ENCODE measurements at regions not wholly inside any gene's neighbourhood (a gene's known extent, or its start where the extent isn't known, plus 50 kb on each side); places are given as distances from the start of the nearest gene placed in this dataset.

GRCh38 chr21:15487196-15487550, 242.6 kb upstream of the USP25 start:
- Histone ChIP-seq H3K36me3 (ENCODE audit: insufficient read depth) (no peaks in the 10 kb centered on the region), H3K27ac (ENCODE audit: low read depth) (no peak overlapping the region), H3K4me2 (no peak overlapping the region), H3K27me3 (ENCODE audit: insufficient read depth) (no peaks in the 10 kb centered on the region), H3K4me3 (no peak overlapping the region), H3K79me2 (replicated peaks; ENCODE audit: insufficient read depth) (no peaks in the 10 kb centered on the region), H2AFZ (no peak overlapping the region), H3F3A (replicated peaks; ENCODE audit: low read depth) (no peaks in the 10 kb centered on the region), H3K9me2 (ENCODE audit: insufficient read depth) (peaks cover 7% of the 10 kb centered on the region; the same call in 1 of the 2 replicates), H3K4me1 (ENCODE audit: insufficient read depth) (no peaks in the 10 kb centered on the region), H4K20me1 (replicated peaks; ENCODE audit: insufficient read depth) (no peaks in the 10 kb centered on the region)
- Mint-ChIP-seq H3K36me3 (ENCODE audit: low read depth) (no peaks in the 10 kb centered on the region), H3K4me3 (no peak overlapping the region), H3K27ac (no peak overlapping the region), H3K4me1 (no peaks in the 10 kb centered on the region; the same call in 2 of the 3 replicates), H3K9me3 (no peaks in the 10 kb centered on the region), H3K27me3 (ENCODE audit: insufficient read depth, low read depth, poor library complexity) (no peaks in the 10 kb centered on the region)
- ATAC-seq = no peak
- TF ChIP-seq, protein P1, sequence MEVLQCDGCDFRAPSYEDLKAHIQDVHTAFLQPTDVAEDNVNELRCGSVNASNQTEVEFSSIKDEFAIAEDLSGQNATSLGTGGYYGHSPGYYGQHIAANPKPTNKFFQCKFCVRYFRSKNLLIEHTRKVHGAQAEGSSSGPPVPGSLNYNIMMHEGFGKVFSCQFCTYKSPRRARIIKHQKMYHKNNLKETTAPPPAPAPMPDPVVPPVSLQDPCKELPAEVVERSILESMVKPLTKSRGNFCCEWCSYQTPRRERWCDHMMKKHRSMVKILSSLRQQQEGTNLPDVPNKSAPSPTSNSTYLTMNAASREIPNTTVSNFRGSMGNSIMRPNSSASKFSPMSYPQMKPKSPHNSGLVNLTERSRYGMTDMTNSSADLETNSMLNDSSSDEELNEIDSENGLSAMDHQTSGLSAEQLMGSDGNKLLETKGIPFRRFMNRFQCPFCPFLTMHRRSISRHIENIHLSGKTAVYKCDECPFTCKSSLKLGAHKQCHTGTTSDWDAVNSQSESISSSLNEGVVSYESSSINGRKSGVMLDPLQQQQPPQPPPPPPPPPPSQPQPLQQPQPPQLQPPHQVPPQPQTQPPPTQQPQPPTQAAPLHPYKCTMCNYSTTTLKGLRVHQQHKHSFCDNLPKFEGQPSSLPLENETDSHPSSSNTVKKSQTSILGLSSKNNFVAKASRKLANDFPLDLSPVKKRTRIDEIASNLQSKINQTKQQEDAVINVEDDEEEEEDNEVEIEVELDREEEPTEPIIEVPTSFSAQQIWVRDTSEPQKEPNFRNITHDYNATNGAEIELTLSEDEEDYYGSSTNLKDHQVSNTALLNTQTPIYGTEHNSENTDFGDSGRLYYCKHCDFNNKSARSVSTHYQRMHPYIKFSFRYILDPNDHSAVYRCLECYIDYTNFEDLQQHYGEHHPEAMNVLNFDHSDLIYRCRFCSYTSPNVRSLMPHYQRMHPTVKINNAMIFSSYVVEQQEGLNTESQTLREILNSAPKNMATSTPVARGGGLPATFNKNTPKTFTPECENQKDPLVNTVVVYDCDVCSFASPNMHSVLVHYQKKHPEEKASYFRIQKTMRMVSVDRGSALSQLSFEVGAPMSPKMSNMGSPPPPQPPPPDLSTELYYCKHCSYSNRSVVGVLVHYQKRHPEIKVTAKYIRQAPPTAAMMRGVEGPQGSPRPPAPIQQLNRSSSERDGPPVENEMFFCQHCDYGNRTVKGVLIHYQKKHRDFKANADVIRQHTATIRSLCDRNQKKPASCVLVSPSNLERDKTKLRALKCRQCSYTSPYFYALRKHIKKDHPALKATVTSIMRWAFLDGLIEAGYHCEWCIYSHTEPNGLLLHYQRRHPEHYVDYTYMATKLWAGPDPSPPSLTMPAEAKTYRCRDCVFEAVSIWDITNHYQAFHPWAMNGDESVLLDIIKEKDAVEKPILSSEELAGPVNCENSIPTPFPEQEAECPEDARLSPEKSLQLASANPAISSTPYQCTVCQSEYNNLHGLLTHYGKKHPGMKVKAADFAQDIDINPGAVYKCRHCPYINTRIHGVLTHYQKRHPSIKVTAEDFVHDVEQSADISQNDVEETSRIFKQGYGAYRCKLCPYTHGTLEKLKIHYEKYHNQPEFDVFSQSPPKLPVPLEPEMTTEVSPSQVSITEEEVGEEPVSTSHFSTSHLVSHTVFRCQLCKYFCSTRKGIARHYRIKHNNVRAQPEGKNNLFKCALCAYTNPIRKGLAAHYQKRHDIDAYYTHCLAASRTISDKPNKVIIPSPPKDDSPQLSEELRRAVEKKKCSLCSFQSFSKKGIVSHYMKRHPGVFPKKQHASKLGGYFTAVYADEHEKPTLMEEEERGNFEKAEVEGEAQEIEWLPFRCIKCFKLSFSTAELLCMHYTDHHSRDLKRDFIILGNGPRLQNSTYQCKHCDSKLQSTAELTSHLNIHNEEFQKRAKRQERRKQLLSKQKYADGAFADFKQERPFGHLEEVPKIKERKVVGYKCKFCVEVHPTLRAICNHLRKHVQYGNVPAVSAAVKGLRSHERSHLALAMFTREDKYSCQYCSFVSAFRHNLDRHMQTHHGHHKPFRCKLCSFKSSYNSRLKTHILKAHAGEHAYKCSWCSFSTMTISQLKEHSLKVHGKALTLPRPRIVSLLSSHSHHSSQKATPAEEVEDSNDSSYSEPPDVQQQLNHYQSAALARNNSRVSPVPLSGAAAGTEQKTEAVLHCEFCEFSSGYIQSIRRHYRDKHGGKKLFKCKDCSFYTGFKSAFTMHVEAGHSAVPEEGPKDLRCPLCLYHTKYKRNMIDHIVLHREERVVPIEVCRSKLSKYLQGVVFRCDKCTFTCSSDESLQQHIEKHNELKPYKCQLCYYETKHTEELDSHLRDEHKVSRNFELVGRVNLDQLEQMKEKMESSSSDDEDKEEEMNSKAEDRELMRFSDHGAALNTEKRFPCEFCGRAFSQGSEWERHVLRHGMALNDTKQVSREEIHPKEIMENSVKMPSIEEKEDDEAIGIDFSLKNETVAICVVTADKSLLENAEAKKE (CRISPR knock-in tag; IDR thresholded peaks at IDR 0.05) = no peak
- TF ChIP-seq EZH2phosphoT487 (IDR thresholded peaks at IDR 0.05; ENCODE audit: unreplicated experiment) (no peak), POLR2AphosphoS5 (IDR thresholded peaks at IDR 0.05; ENCODE audit: low read depth) (no peak), ZNF114 (CRISPR knock-in tag; IDR thresholded peaks at IDR 0.05) (no peak), NANOG (IDR thresholded peaks at IDR 0.05; ENCODE audit: borderline replicate concordance) (no peak), CREB1 (CRISPR knock-in tag; IDR thresholded peaks at IDR 0.05; ENCODE audit: low read depth) (no peak), ZNF331 (CRISPR knock-in tag; IDR thresholded peaks at IDR 0.05; ENCODE audit: low read depth) (no peak), ETS1 (IDR thresholded peaks at IDR 0.05) (no peak), EZH2 (IDR thresholded peaks at IDR 0.05; ENCODE audit: low read depth, unreplicated experiment) (no peak), CTCF (conservative IDR thresholded peaks at IDR 0.05; ENCODE audit: low read depth in 2 of 2) (no peak), STAT1 (IDR thresholded peaks at IDR 0.05; ENCODE audit: unreplicated experiment) (no peak), JUNB (IDR thresholded peaks at IDR 0.05; ENCODE audit: unreplicated experiment) (no peak)
- TF ChIP-seq, protein P2, sequence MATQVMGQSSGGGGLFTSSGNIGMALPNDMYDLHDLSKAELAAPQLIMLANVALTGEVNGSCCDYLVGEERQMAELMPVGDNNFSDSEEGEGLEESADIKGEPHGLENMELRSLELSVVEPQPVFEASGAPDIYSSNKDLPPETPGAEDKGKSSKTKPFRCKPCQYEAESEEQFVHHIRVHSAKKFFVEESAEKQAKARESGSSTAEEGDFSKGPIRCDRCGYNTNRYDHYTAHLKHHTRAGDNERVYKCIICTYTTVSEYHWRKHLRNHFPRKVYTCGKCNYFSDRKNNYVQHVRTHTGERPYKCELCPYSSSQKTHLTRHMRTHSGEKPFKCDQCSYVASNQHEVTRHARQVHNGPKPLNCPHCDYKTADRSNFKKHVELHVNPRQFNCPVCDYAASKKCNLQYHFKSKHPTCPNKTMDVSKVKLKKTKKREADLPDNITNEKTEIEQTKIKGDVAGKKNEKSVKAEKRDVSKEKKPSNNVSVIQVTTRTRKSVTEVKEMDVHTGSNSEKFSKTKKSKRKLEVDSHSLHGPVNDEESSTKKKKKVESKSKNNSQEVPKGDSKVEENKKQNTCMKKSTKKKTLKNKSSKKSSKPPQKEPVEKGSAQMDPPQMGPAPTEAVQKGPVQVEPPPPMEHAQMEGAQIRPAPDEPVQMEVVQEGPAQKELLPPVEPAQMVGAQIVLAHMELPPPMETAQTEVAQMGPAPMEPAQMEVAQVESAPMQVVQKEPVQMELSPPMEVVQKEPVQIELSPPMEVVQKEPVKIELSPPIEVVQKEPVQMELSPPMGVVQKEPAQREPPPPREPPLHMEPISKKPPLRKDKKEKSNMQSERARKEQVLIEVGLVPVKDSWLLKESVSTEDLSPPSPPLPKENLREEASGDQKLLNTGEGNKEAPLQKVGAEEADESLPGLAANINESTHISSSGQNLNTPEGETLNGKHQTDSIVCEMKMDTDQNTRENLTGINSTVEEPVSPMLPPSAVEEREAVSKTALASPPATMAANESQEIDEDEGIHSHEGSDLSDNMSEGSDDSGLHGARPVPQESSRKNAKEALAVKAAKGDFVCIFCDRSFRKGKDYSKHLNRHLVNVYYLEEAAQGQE (IDR thresholded peaks at IDR 0.05; ENCODE audit: unreplicated experiment) = no peak
- no peak for DNase-seq (ENCODE audit: low spot score)

All from GM23338 (cell line).